Peyer's patch (tissue), 4 donors: ENCODE measurements at regions not wholly inside any gene's neighbourhood (a gene's known extent, or its start where the extent isn't known, plus 50 kb on each side); places are given as distances from the start of the nearest gene placed in this dataset.

ENCODE experiments used
- POLR2A ChIP-seq, 2 donors: fragments of 450-650 bp; IDR thresholded peaks; one replicate each; pipeline ENCODE4 v1.5.1; 2017; ENCODE audit warnings: antibody characterized with exemption in 2 of 2, mild to moderate bottlenecking in 2 of 2, moderate library complexity in 2 of 2
- TF ChIP-seq, protein P1 (sequence below), 6 experiments: fragments of 450-650 bp in 4 of 6; fragments of 200-600 bp in 2 of 6; sonication (generic) in 1 of 6; IDR thresholded peaks; one replicate each; pipeline ENCODE4 v1.5.1; 2017 to 2019; ENCODE audit warnings: antibody characterized with exemption in 6 of 6, mild to moderate bottlenecking in 3 of 6, moderate library complexity in 1 of 6

DNA sequence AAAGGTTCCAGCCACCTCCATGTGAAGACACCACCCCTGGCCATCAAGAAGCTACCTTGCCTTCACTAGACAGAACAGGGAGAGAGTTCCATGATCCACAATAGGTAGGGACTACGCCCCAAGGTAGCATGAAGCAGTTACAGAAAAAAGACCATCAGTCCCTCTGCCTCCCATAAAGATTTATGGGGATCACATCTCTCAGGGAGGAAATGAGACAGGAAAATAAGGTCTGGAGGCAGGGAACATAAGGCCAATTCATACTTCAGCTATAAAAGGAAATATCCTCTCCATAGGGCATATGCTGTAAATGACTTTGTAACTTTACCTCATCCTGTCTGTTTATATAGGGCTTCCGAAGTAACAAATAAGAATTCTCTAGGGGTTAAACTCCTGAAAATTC, 129.4 kb downstream of the OR2B2 start:
- TF ChIP-seq POLR2A (IDR thresholded peaks at IDR 0.05), result no peak
- TF ChIP-seq, protein P1, sequence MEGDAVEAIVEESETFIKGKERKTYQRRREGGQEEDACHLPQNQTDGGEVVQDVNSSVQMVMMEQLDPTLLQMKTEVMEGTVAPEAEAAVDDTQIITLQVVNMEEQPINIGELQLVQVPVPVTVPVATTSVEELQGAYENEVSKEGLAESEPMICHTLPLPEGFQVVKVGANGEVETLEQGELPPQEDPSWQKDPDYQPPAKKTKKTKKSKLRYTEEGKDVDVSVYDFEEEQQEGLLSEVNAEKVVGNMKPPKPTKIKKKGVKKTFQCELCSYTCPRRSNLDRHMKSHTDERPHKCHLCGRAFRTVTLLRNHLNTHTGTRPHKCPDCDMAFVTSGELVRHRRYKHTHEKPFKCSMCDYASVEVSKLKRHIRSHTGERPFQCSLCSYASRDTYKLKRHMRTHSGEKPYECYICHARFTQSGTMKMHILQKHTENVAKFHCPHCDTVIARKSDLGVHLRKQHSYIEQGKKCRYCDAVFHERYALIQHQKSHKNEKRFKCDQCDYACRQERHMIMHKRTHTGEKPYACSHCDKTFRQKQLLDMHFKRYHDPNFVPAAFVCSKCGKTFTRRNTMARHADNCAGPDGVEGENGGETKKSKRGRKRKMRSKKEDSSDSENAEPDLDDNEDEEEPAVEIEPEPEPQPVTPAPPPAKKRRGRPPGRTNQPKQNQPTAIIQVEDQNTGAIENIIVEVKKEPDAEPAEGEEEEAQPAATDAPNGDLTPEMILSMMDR (IDR thresholded peaks at IDR 0.05), result no peak
